ENCODE measurements at regions not wholly inside any gene's neighbourhood (a gene's known extent, or its start where the extent isn't known, plus 50 kb on each side); places are given as distances from the start of the nearest gene placed in this dataset.

DNA sequence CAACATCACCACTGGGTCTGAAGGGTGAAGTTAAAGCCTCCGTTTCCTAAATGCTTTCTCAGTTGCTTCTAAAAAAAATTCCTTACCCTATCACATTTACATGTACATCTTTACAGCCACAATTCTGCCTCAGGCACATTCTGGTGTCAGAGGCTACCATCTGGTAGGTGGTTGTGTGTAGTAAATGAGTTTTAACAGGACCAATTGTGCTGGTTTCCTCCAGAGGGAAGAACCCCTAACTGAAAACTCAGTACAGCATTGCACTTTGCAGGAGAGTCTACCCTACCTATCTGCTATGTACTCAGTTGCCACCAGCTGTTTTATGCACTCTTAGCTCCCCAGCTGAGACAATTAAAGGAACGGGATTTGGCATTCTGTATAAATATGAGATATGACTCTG, 1576.5 kb downstream of the PCDH9 start:
- no peak for DNase-seq (ENCODE audit: extremely low read depth, low read depth)

DNA sequence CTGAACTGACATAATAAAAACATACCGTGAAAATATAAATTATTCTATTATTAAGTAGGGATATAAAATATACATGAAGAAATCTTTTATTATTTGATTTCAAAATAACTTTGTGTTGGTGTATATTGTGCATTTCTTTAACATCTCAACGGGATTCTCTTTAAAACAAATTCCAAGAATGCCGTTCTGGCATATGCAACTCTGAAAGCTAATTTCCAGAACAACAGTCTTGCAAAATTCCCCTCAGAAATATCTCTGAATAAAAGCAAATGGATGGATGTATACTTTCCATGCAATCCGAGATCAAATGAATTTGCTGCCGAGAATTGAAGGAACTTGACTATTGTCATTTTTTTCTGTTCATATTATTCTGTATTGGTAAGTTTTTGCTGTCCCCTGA, 1579.8 kb downstream of the PCDH9 start:
- TF ChIP-seq, protein P1, sequence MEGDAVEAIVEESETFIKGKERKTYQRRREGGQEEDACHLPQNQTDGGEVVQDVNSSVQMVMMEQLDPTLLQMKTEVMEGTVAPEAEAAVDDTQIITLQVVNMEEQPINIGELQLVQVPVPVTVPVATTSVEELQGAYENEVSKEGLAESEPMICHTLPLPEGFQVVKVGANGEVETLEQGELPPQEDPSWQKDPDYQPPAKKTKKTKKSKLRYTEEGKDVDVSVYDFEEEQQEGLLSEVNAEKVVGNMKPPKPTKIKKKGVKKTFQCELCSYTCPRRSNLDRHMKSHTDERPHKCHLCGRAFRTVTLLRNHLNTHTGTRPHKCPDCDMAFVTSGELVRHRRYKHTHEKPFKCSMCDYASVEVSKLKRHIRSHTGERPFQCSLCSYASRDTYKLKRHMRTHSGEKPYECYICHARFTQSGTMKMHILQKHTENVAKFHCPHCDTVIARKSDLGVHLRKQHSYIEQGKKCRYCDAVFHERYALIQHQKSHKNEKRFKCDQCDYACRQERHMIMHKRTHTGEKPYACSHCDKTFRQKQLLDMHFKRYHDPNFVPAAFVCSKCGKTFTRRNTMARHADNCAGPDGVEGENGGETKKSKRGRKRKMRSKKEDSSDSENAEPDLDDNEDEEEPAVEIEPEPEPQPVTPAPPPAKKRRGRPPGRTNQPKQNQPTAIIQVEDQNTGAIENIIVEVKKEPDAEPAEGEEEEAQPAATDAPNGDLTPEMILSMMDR (IDR thresholded peaks at IDR 0.05; ENCODE audit: low read depth, low read length) = no peak

More for the DNA sequence above, 1576.5 kb downstream of the PCDH9 start:
- TF ChIP-seq, protein P1 (IDR thresholded peaks at IDR 0.05; ENCODE audit: low read depth, low read length) = no peak

DNA sequence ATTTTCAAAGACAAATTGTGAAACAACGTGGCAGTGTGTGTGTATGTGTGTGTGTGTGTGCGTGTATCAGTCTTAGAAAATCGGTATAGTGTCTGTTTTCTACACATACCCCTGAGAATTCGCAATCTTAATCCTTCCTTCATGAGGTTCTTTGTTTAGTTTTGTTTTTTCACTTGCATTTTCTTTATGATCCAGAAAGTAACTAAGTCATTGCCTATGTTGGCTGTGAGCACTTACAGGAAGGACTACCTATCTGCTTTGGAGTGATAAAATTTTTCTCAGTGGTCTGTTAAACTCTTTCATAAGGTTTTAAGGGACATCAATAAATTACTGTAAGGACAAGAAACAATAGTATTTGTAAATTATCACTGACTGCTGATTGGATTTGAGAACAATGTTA, 1587.1 kb downstream of the PCDH9 start:
- TF ChIP-seq, protein P1 (IDR thresholded peaks at IDR 0.05; ENCODE audit: low read depth, low read length) = no peak
- no peak for DNase-seq (ENCODE audit: extremely low read depth, low read depth)

More for the DNA sequence above, 1579.8 kb downstream of the PCDH9 start:
- no peak for DNase-seq (ENCODE audit: extremely low read depth, low read depth)

DNA sequence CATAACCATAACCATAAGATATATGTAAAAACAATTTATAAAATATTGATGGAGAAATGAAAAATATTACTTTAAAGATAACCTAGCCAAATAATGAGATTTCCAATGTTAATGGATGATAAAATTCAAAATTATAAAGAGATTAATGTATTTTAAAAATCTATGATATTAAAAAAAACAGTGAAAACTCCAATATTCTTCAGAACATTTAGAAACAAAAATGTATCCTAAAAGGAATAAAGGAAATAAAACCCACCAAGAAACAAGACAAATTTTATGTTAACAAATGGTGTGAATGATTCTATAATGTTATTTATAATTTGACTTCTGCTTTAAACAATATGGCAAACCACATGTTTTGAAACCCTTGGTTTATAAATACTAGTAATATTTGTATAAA, 1587.8 kb downstream of the PCDH9 start:
- no peak for DNase-seq (ENCODE audit: extremely low read depth, low read depth)
- TF ChIP-seq, protein P1 (IDR thresholded peaks at IDR 0.05; ENCODE audit: low read depth, low read length) = no peak

DNA sequence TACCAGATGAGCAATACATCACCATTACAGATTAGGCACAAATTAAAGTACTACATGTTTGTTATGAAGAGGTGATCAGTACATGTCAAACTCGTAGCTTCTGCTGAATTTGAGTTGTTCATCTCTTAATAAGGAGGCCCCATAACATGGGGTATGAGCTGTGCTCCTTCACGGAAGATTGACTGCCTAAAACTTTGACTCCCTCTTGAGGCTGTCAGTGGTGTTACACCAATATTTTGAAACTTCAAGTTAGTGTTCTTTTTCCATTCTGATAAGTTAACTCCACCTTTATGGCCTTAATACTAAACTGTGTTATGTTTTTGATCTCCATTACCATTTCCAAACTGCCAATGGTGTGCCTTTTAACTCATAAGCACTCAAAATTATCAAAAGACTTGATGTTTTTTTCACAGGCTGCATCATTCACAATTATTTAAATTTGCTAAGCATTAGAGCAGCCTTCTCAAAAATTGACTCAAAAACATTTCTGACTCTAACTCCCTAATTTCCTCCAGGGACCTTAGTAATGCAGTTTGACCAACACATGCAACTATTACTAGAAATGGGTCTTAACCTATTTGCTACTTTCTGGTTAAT, 1591.5 kb downstream of the PCDH9 start:
- TF ChIP-seq, protein P1 (IDR thresholded peaks at IDR 0.05; ENCODE audit: low read depth, low read length) = peak; percentile 69
- DNase-seq (ENCODE audit: extremely low read depth, low read depth) = peak; percentile 7

DNA sequence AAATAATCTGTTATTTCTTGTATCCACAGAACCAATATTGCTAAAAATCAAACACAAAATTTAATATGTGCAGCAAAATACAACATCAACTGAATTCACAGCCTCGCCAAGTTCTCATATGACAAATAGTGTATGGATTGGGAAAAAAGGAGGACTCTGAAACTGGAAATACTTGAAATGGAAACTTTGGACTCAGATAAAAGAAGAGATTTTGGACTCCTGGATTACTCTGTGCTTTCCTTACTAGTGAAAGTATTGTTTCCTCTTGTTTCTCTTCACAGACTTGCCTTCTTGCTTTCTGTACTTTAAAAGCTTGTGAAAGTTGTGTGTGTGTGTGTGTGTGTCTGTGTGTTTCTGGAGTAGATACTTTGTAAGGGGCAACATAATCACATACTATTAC, 1596.3 kb downstream of the PCDH9 start:
- no peak for DNase-seq (ENCODE audit: extremely low read depth, low read depth)
- TF ChIP-seq, protein P1 (IDR thresholded peaks at IDR 0.05; ENCODE audit: low read depth, low read length) = no peak

DNA sequence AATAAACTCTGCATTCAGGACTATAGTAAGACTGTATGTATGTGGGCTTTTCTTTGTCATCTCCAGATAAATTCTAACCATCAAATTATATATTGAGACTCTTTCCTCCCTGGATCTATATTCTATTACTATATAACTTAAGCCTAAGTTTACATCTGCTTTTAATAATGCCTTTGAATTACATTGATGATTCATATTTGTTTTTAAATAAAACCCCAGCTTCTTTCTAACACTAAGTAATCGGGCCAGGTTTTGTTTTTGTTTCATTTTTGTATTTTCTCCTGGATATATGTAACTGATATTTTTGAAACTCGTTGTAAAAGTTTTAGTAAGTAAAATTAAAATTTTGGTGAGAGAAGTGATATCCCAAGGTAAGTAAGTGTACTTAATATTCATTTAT, 1599.1 kb downstream of the PCDH9 start:
- no peak for DNase-seq (ENCODE audit: extremely low read depth, low read depth)
- TF ChIP-seq, protein P1 (IDR thresholded peaks at IDR 0.05; ENCODE audit: low read depth, low read length) = no peak

All from AG09319 (cell line).